Ovary (tissue), 7 donors: ENCODE measurements at regions not wholly inside any gene's neighbourhood (a gene's known extent, or its start where the extent isn't known, plus 50 kb on each side); places are given as distances from the start of the nearest gene placed in this dataset.
A peak's percentile ranks its signal among the peaks of the same experiment; 100 is the strongest.

Experiments used
- DNase-seq, 5 donors: peaks; one replicate each; pipeline ENCODE4 v3.0.0-alpha.2; 2019 to 2020
- H3K27ac ChIP-seq, 2 donors: fragments of 200-600 bp; one replicate each; pipeline versions ENCODE4 v1.5.1 to v1.8.0; 2019 to 2022
- H3K27me3 ChIP-seq: fragments of 200-600 bp; one replicate; pipeline ENCODE4 v1.8.0; 2022
- H3K36me3 ChIP-seq: fragments of 200-600 bp; sonication (generic); one replicate; pipeline ENCODE4 v1.5.1; 2019
- H3K4me1 ChIP-seq: one replicate; pipeline ENCODE4 v1.8.1; 2013; ENCODE audit warnings: mild to moderate bottlenecking, moderate library complexity; ENCODE audit not compliant: insufficient read depth
- H3K4me3 ChIP-seq: fragments of 200-600 bp; sonication (generic); one replicate; pipeline ENCODE4 v1.5.1; 2017
- H3K9me3 ChIP-seq, 2 donors: fragments of 200-600 bp in 1 of 2; sonication (generic) in 1 of 2; one replicate each; pipeline versions ENCODE4 v1.5.1 to v1.8.1; 2013 to 2019; ENCODE audit warnings: mild to moderate bottlenecking in 1 of 2, moderate library complexity in 1 of 2
- CTCF ChIP-seq, 3 donors: fragments of 450-650 bp in 2 of 3; fragments of 200-600 bp in 1 of 3; IDR thresholded peaks; one replicate each; pipeline versions ENCODE4 v1.5.1 to v1.8.0; 2016 to 2022; ENCODE audit warnings: antibody characterized with exemption in 3 of 3, mild to moderate bottlenecking in 1 of 3
- EP300 ChIP-seq: sonication (generic); formaldehyde crosslinking; IDR thresholded peaks from one replicate; pipeline ENCODE4 v1.6.1; 2017; ENCODE audit warnings: antibody characterized with exemption
- POLR2A ChIP-seq: fragments of 450-650 bp; IDR thresholded peaks from one replicate; pipeline ENCODE4 v1.6.1; 2017; ENCODE audit warnings: antibody characterized with exemption, mild to moderate bottlenecking, moderate library complexity
- WGBS, 3 donors: extraction: QIAGEN DNeasy Blood & Tissue Kit in 1 of 3; methylation state at CpG; one replicate each; pipeline versions ENCODE4 v1.1.5 to v1.1.7; 2013 to 2017; 5-methylcytosine and 5-hydroxymethylcytosine counted together
- intact Hi-C, 4 donors: fragments of 100-400 bp; cut with DNase I; formaldehyde crosslinking; loops; one replicate each; pipeline versions ENCODE4 v1.11.0 to v1.15.1; 2022 to 2023
- donor health status: DM: no; HTN: no; CAD: no; lungs with moderate emphysema.
- donor health status: DM: no; HTN: no; CAD: no.
- donor health status: Bipolar disorder and iron deficiency.
- donor health status: DM: no; HTN: no; CAD: no.
- donor health status: DM: yes; HTN: yes; CAD: no.

GRCh38 chr18:6557770-6558248 lies 143.1 kb upstream of the L3MBTL4 start:
- Histone ChIP-seq H3K4me3 (no peak overlapping the region), H3K27me3 (no peaks in the 10 kb centered on the region), H3K4me1 (peaks cover 4% of the 10 kb centered on the region), H3K9me3 (no peaks in the 10 kb centered on the region), H3K27ac (peak overlapping the region in 1 of 2 donors; percentile 34), H3K36me3 (no peaks in the 10 kb centered on the region)
- intact Hi-C loops, result no loop called here
- TF ChIP-seq POLR2A, result no peak
- TF ChIP-seq EP300, result no peak
- TF ChIP-seq CTCF (IDR thresholded peaks at IDR 0.05), result no peak
- 72 to 89% (median 85%) methylated on average over 8 of the region's 8 CpGs for WGBS, 3 donors
- no peak for DNase-seq

- no peak overlapping the region for H3K4me3 ChIP-seq
- WGBS, 3 donors, result 35 to 43% (median 39%) methylated on average over 7 of the region's 7 CpGs
- TF ChIP-seq POLR2A (no peak), CTCF (IDR thresholded peaks at IDR 0.05) (no peak), EP300 (no peak)
- no peaks in the 10 kb centered on the region for H3K9me3 ChIP-seq
- peaks cover 4% of the 10 kb centered on the region for H3K4me1 ChIP-seq
- peak overlapping the region in 1 of 2 donors; percentile 34 for H3K27ac ChIP-seq
- no peaks in the 10 kb centered on the region for H3K36me3 ChIP-seq
- intact Hi-C loops, result no loop called here
- no peaks in the 10 kb centered on the region for H3K27me3 ChIP-seq
- DNase-seq, result no peak
Observed at GRCh38 chr18:6558446-6559156, 143.9 kb upstream of the L3MBTL4 start.

- intact Hi-C loops, result no loop called here
- H3K36me3 ChIP-seq, result no peaks in the 10 kb centered on the region
- H3K27ac ChIP-seq, result peak overlapping the region in 1 of 2 donors; percentile 34
- WGBS, 3 donors, result 38 to 57% (median 39%) methylated on average over 1 of the region's 1 CpG
- H3K9me3 ChIP-seq, result no peaks in the 10 kb centered on the region
- H3K4me3 ChIP-seq, result no peak overlapping the region
- H3K4me1 ChIP-seq, result peaks cover 4% of the 10 kb centered on the region
- H3K27me3 ChIP-seq, result no peaks in the 10 kb centered on the region
- no peak for DNase-seq
- TF ChIP-seq POLR2A, result no peak
- TF ChIP-seq CTCF (IDR thresholded peaks at IDR 0.05), result no peak
- TF ChIP-seq EP300, result no peak
Observed at GRCh38 chr18:6559296-6559695, 144.6 kb upstream of the L3MBTL4 start.

GRCh38 chr18:6561016-6561415 lies 146.3 kb upstream of the L3MBTL4 start:
- no peak overlapping the region for H3K4me3 ChIP-seq
- H3K36me3 ChIP-seq, result no peaks in the 10 kb centered on the region
- 84 to 90% (median 87%) methylated on average over 9 of the region's 9 CpGs for WGBS, 3 donors
- no peaks in the 10 kb centered on the region for H3K9me3 ChIP-seq
- DNase-seq, result no peak
- H3K27ac ChIP-seq, result no peak overlapping the region
- TF ChIP-seq POLR2A, result no peak
- TF ChIP-seq EP300, result no peak
- TF ChIP-seq CTCF (IDR thresholded peaks at IDR 0.05), result no peak
- intact Hi-C loops, result no loop called here
- H3K27me3 ChIP-seq, result no peaks in the 10 kb centered on the region
- H3K4me1 ChIP-seq, result peaks cover 4% of the 10 kb centered on the region
